ACC112 (cell line): ENCODE measurements at regions not wholly inside any gene's neighbourhood (a gene's known extent, or its start where the extent isn't known, plus 50 kb on each side); places are given as distances from the start of the nearest gene placed in this dataset.
"Not testable (repeated sequence)": the region's sequence is repeated elsewhere in the genome, so short reads cannot be mapped to it uniquely, and the experiment has no call there.

Experiments
- H2AFZ ChIP-seq: fragments of 200-600 bp; sonication (generic); one replicate; pipeline ENCODE4 v1.6.0; 2017; ENCODE audit warnings: antibody characterized with exemption, low read length; ENCODE audit not compliant: unreplicated experiment
- H3K27ac ChIP-seq: fragments of 200-600 bp; sonication (generic); 2 replicates; pipeline ENCODE4 v1.5.1; 2014; ENCODE audit warnings: low read depth, mild to moderate bottlenecking, antibody characterized with exemption, low read length, moderate library complexity
- H3K27me3 ChIP-seq: fragments of 200-600 bp; sonication (generic); 2 replicates; pipeline ENCODE4 v1.6.1; 2014; ENCODE audit warnings: mild to moderate bottlenecking, antibody characterized with exemption, low read length, moderate library complexity, mixed read lengths; ENCODE audit not compliant: insufficient read depth
- H3K36me3 ChIP-seq: fragments of 200-600 bp; sonication (generic); 2 replicates; pipeline ENCODE4 v1.6.1; 2016; ENCODE audit warnings: mild to moderate bottlenecking, antibody characterized with exemption, low read length, moderate library complexity, mixed read lengths; ENCODE audit not compliant: insufficient read depth
- H3K4me1 ChIP-seq: fragments of 200-600 bp; sonication (generic); one replicate; pipeline ENCODE4 v1.6.1; 2016; ENCODE audit warnings: low read length, mixed read lengths; ENCODE audit not compliant: insufficient read depth, unreplicated experiment, control insufficient read depth
- H3K4me3 ChIP-seq: fragments of 200-600 bp; sonication (generic); 2 replicates; pipeline ENCODE4 v1.5.1; 2014; ENCODE audit warnings: mild to moderate bottlenecking, low read depth, low read length
- H3K79me2 ChIP-seq: fragments of 200-600 bp; sonication (generic); one replicate; pipeline ENCODE4 v1.6.0; 2016; ENCODE audit warnings: low read length; ENCODE audit not compliant: control insufficient read depth, unreplicated experiment, insufficient read depth

DNA sequence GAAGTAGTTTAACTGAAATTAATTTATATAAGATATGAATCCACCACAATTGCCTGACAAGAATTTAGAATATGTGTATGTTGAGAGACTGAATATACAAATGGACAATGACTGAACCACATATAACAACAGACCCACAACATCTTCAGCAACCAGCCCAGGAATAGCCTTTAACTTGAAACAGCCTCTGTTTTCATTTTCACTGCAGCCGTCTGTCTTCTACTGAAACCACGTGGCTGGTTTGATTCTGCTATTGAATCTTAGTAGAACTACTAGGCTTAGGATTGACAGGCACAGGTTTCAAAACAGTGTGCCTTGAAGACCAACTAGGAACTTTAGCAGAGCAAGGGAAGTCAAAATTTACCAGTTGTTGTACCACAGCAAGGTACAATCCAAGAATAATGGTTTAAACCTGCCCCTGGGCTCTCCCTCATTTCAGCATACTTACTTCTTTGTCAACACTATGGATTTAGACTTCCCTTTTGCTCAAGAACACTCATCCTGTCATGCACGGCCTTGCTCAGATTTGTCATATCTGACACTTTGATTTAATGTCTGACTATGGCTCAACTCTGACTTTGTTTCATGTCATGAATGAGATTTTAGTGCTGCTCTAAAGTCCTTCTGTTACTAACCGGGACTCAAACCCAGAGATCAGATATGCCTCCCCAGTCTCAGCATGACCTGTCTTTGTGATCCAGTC, 355.0 kb downstream of the KIF2B start:
- H3K36me3 ChIP-seq, result no peaks in the 10 kb centered on the region
- no peaks in the 10 kb centered on the region for H3K27me3 ChIP-seq
- H3K27ac ChIP-seq, result no peak overlapping the region
- H3K79me2 ChIP-seq, result no peaks in the 10 kb centered on the region
- no peak overlapping the region for H2AFZ ChIP-seq
- H3K4me3 ChIP-seq, result no peak overlapping the region
- no peaks in the 10 kb centered on the region for H3K4me1 ChIP-seq

DNA sequence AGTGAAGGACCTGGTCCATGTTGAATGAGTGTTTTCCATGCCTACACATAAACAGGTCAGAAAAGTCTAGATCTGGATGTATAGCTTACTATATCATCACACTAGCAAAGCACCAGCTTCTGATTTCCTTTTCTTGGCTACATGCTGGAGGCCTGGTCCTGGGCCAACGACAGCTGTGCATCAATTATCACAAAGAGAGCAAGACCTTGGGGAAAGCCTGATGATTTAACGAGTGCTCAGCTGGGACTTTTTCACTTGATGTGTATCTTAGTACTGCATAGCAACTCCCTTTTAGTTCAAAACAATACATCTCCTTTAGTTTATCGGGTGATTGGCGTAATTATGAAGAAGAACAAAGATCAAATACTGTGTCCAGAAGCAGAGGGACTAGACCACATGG, 358.2 kb downstream of the KIF2B start:
- H3K27ac ChIP-seq, result no peak overlapping the region
- no peak overlapping the region for H3K4me3 ChIP-seq
- no peaks in the 10 kb centered on the region for H3K4me1 ChIP-seq
- H3K36me3 ChIP-seq, result no peaks in the 10 kb centered on the region
- H3K79me2 ChIP-seq, result no peaks in the 10 kb centered on the region
- no peaks in the 10 kb centered on the region for H3K27me3 ChIP-seq
- no peak overlapping the region for H2AFZ ChIP-seq

DNA sequence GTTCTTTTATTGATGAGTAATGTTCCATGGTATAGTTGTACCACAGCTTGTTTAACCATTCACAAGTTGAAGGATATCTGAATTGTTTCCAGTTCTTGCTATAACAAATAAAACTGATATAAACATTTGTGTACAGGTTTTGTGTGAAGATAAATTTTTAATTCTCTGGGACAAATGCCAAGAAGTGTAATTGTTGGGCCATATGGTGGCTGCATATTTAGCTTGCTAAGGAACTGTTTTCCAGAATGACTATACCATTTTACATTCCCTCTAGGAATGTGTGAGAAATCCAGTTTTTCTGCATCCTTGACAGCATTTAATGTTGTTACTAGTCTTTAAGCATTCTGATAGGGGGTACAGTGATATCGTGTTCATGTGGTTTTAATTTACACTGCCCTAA, 368.5 kb downstream of the KIF2B start:
- H3K4me1 ChIP-seq, result no peaks in the 10 kb centered on the region
- no peaks in the 10 kb centered on the region for H3K27me3 ChIP-seq
- H3K27ac ChIP-seq, result no peak overlapping the region
- no peak overlapping the region for H2AFZ ChIP-seq
- H3K79me2 ChIP-seq, result no peaks in the 10 kb centered on the region
- H3K36me3 ChIP-seq, result no peaks in the 10 kb centered on the region
- no peak overlapping the region for H3K4me3 ChIP-seq

DNA sequence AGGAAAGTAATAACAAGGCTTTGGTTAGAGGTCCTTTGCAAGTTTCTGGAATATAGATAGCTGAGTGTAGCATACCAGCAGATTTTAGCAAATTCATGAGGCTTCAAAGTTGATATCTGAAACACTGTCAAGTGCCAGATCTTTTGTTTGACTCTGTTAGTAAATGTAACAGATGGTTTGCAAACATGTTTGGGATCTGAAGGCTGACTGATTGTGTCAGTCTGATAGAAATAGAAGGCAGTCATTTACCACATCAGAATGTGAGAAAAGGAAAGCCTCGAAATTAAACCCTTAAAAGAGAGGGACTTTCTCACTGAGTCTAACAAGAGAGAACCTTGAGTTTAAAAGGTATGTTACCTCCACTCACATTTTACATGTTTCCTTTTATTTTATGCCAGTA, 371.5 kb downstream of the KIF2B start:
- no peak overlapping the region for H3K27ac ChIP-seq
- no peaks in the 10 kb centered on the region for H3K79me2 ChIP-seq
- H3K4me1 ChIP-seq, result no peaks in the 10 kb centered on the region
- H2AFZ ChIP-seq, result no peak overlapping the region
- no peak overlapping the region for H3K4me3 ChIP-seq
- H3K27me3 ChIP-seq, result no peaks in the 10 kb centered on the region
- H3K36me3 ChIP-seq, result no peaks in the 10 kb centered on the region

DNA sequence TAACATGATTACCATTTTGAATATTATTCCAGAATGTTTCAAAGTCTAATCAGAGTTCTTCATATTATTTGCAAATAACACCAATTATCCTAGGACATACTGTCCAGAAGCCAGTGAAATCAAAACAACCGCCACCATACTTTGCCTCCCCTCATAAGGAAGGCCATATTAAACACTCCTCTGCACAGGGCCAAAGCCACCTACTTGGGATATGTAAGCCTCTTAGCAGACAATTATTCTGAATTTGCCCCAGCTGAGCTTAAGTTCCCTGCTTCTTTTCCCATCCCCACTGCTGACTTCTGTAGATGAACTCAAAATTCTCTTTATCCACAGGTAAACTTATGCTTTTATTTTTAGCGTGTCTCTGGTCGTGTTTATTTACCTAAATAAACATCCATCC, 374.0 kb downstream of the KIF2B start:
- Histone ChIP-seq H3K36me3 (no peaks in the 10 kb centered on the region), H3K4me3 (no peak overlapping the region), H3K27ac (no peak overlapping the region), H3K4me1 (no peaks in the 10 kb centered on the region), H3K79me2 (no peaks in the 10 kb centered on the region), H2AFZ (no peak overlapping the region), H3K27me3 (no peaks in the 10 kb centered on the region)

DNA sequence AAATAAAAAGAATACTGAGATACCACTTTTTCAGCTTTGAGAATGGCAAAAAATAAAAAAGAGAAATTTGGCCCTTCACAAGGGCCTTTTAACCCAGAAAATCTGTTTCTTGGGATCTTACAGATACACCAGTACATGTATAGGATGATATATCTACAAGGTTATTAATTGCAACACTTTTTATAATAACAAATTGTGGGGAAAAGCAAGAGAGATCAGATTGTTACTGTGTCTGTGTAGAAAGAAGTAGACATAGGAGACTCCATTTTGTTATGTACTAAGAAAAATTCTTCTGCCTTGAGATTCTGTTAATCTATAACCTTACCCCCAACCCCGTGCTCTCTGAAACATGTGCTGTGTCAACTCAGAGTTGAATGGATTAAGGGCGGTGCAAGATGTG, 378.7 kb downstream of the KIF2B start:
- not testable (repeated sequence) for H3K27ac ChIP-seq, H3K4me1 ChIP-seq, H3K27me3 ChIP-seq, H2AFZ ChIP-seq, H3K4me3 ChIP-seq, H3K36me3 ChIP-seq, H3K79me2 ChIP-seq

DNA sequence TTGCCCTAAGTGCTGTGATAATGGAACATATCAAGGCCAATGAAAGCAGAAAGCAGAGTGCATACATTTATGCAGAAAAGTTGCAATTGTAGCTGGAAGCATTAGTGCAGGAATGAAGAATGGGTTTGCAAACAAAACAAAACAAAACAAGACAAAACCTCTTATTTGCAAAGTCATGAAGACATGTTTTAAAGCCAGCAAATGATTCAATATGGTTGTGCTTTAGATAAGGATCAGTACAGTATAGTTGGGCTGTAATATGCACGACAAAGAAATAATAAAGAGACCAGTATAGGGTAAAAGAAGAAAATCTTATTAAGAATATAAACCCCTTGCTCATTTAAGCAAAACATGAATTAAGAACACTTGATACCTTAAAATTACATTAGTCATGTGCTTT, 398.1 kb downstream of the KIF2B start:
- H3K4me1 ChIP-seq, result no peaks in the 10 kb centered on the region
- H2AFZ ChIP-seq, result no peak overlapping the region
- no peaks in the 10 kb centered on the region for H3K36me3 ChIP-seq
- H3K79me2 ChIP-seq, result no peaks in the 10 kb centered on the region
- H3K27me3 ChIP-seq, result no peaks in the 10 kb centered on the region
- no peak overlapping the region for H3K27ac ChIP-seq
- H3K4me3 ChIP-seq, result no peak overlapping the region

DNA sequence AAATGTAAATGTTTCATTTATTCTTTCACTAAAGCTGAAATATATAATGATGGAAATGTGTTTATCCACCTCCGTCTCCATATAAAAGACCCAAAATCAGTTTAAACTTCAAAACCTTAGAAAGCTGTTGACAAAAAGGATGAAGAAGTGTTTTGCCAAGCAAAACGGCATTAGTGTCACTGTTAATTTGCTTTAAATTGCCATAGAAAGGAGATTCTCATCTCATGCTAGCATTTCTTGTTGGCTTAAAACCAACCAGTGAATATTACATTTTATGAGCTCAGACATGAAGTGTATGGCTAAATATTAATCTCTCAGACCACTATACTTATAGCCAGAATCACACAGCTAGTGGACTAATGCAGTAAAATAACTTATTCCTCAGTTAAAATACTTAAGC, 398.8 kb downstream of the KIF2B start:
- Histone ChIP-seq H2AFZ (no peak overlapping the region), H3K4me1 (no peaks in the 10 kb centered on the region), H3K36me3 (no peaks in the 10 kb centered on the region), H3K79me2 (no peaks in the 10 kb centered on the region), H3K27me3 (no peaks in the 10 kb centered on the region), H3K27ac (no peak overlapping the region), H3K4me3 (no peak overlapping the region)

DNA sequence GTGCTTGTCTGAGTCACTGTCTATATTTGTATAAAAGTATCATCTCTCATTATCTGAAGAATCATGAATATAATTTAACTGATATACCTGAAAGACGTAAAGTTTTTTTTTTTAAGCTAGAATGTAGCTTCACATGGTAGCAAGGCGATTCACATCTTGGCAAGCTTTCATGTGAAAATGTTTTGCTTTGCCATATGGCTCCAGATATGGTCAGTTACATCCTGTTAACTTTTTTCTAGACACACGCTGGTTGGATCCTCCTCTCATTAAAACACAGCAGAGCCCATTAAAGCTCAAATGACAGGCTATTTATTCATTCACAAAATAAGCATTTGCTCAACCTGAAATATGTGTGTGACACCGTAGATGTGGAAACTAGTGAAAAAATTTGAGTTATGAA, 412.8 kb downstream of the KIF2B start:
- no peaks in the 10 kb centered on the region for H3K36me3 ChIP-seq
- no peak overlapping the region for H3K4me3 ChIP-seq
- H2AFZ ChIP-seq, result no peak overlapping the region
- H3K27ac ChIP-seq, result no peak overlapping the region
- no peaks in the 10 kb centered on the region for H3K4me1 ChIP-seq
- H3K27me3 ChIP-seq, result no peaks in the 10 kb centered on the region
- no peaks in the 10 kb centered on the region for H3K79me2 ChIP-seq

DNA sequence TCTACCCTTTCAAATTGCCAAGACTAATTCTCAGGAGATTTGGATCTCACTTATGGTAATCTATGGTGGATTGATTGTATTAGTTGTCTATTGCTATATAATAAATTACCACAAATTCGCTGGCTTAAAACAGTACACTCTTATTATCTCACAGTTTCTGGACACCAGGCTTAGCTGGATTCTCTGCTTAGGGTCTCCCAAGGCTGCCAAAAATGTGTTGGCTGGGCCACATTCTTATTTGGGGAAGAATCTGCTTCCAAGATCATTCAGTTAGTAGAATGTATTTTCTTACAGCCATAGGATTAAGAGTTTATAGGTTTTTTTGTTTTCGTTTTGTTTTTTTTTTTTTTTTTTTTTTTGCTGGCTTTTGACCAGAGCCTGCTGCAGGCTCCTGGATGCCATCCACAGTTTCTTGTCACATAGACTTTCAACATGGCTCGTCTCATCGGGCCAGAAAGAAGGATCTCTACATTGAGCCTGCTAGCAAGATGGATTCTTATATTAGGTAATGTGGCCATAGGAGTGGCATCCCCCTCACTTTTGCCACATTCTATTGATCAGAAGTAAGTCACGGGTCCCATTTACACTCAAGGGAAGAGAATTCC, 415.3 kb downstream of the KIF2B start:
- no peaks in the 10 kb centered on the region for H3K79me2 ChIP-seq
- no peak overlapping the region for H3K27ac ChIP-seq
- H2AFZ ChIP-seq, result no peak overlapping the region
- H3K27me3 ChIP-seq, result no peaks in the 10 kb centered on the region
- no peaks in the 10 kb centered on the region for H3K36me3 ChIP-seq
- no peaks in the 10 kb centered on the region for H3K4me1 ChIP-seq
- no peak overlapping the region for H3K4me3 ChIP-seq

DNA sequence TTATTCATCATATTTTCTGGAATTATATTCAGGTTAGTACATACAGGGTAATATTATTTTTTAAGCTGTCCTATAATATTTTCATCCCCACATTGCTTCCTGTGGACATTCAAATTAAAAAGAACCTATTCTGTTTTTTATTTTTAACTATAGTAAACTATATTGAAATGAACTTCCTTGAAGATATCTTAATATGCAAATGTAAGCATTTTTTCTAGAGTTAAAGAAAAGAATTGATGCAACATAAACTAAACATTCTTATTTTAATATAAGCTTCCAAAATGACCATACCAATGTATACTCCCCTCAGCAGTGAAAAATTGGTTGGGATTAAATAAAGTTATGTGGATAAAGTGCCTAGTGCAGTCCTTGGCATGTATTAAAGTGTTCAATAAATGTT, 416.6 kb downstream of the KIF2B start:
- Histone ChIP-seq H3K4me1 (no peaks in the 10 kb centered on the region), H3K27me3 (no peaks in the 10 kb centered on the region), H2AFZ (no peak overlapping the region), H3K36me3 (no peaks in the 10 kb centered on the region), H3K27ac (no peak overlapping the region), H3K4me3 (no peak overlapping the region), H3K79me2 (no peaks in the 10 kb centered on the region)
